Uterus (tissue), 2 donors: ENCODE measurements at regions not wholly inside any gene's neighbourhood (a gene's known extent, or its start where the extent isn't known, plus 50 kb on each side); places are given as distances from the start of the nearest gene placed in this dataset.

Experiments used
- POLR2A ChIP-seq, 2 donors: fragments of 450-650 bp; IDR thresholded peaks; one replicate each; pipeline ENCODE4 v1.6.1; 2016; ENCODE audit warnings: antibody characterized with exemption in 2 of 2, mild to moderate bottlenecking in 1 of 2, moderate library complexity in 1 of 2
- TF ChIP-seq, protein P1 (sequence below), 4 experiments: fragments of 200-600 bp in 2 of 4; fragments of 450-650 bp in 2 of 4; sonication (generic) in 2 of 4; IDR thresholded peaks; one replicate each; pipeline ENCODE4 v1.5.1; 2016 to 2019; ENCODE audit warnings: antibody characterized with exemption in 4 of 4, mild to moderate bottlenecking in 2 of 4, moderate library complexity in 1 of 4

GRCh38 chr7:26507108-26507987, 215.7 kb downstream of the SNX10 start:
- TF ChIP-seq, protein P1, sequence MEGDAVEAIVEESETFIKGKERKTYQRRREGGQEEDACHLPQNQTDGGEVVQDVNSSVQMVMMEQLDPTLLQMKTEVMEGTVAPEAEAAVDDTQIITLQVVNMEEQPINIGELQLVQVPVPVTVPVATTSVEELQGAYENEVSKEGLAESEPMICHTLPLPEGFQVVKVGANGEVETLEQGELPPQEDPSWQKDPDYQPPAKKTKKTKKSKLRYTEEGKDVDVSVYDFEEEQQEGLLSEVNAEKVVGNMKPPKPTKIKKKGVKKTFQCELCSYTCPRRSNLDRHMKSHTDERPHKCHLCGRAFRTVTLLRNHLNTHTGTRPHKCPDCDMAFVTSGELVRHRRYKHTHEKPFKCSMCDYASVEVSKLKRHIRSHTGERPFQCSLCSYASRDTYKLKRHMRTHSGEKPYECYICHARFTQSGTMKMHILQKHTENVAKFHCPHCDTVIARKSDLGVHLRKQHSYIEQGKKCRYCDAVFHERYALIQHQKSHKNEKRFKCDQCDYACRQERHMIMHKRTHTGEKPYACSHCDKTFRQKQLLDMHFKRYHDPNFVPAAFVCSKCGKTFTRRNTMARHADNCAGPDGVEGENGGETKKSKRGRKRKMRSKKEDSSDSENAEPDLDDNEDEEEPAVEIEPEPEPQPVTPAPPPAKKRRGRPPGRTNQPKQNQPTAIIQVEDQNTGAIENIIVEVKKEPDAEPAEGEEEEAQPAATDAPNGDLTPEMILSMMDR (IDR thresholded peaks at IDR 0.05): no peak
- no peak for TF ChIP-seq POLR2A (IDR thresholded peaks at IDR 0.05)
